ENCODE measurements at regions not wholly inside any gene's neighbourhood (a gene's known extent, or its start where the extent isn't known, plus 50 kb on each side); places are given as distances from the start of the nearest gene placed in this dataset.

GRCh38 chr17:27155866-27156265 lies 138.0 kb upstream of the WSB1 start:
- no peak for TF ChIP-seq EZH2phosphoT487 (IDR thresholded peaks at IDR 0.05; ENCODE audit: borderline replicate concordance, low read depth)
- TF ChIP-seq JUND (IDR thresholded peaks at IDR 0.05) = no peak
- no peak for TF ChIP-seq GATA2 (CRISPR knock-in tag; IDR thresholded peaks at IDR 0.05)
- TF ChIP-seq RFX5 (IDR thresholded peaks at IDR 0.05; ENCODE audit: low read length) = no peak
- no peak for TF ChIP-seq FOSL2 (IDR thresholded peaks at IDR 0.05; ENCODE audit: borderline replicate concordance, low read depth)
- no peak for TF ChIP-seq CHD2 (IDR thresholded peaks at IDR 0.05; ENCODE audit: low read length, partially characterized antibody)
- no peak for TF ChIP-seq USF2 (IDR thresholded peaks at IDR 0.05; ENCODE audit: borderline replicate concordance, low read depth, low read length)
- no peak for TF ChIP-seq POLR2AphosphoS5 (IDR thresholded peaks at IDR 0.05; ENCODE audit: low read depth, low read length)
- no peak for TF ChIP-seq GABPA (IDR thresholded peaks at IDR 0.05; ENCODE audit: low read depth)
- no peak for TF ChIP-seq NFIC (IDR thresholded peaks at IDR 0.05; ENCODE audit: borderline replicate concordance)
- no peak for TF ChIP-seq SIN3A (IDR thresholded peaks at IDR 0.05; ENCODE audit: borderline replicate concordance, low read depth, low read length)
- no peak for TF ChIP-seq RAD21 (IDR thresholded peaks at IDR 0.05; ENCODE audit: low read length)
- TF ChIP-seq IRF3 (IDR thresholded peaks at IDR 0.05; ENCODE audit: low read depth, low read length) = no peak
- TF ChIP-seq NRF1 (IDR thresholded peaks at IDR 0.05; ENCODE audit: low read depth, low read length) = no peak
- TF ChIP-seq TAF1 (IDR thresholded peaks at IDR 0.05; ENCODE audit: borderline replicate concordance, low read depth, low read length) = no peak
- TF ChIP-seq CTCF (IDR thresholded peaks at IDR 0.05) = no peak
- H2AFZ ChIP-seq (ENCODE audit: low read depth) = no peak overlapping the region
- H3K9me2 ChIP-seq = no peaks in the 10 kb centered on the region
- peaks cover 0 to 23% of the 10 kb centered on the region in 2 experiments for H3K36me3 ChIP-seq (replicated peaks in 1 of 2; ENCODE audit: control insufficient read depth in 1 of 2, insufficient read depth in 2 of 2, low read length in 1 of 2)
- H3K79me2 ChIP-seq (ENCODE audit: insufficient read depth) = peaks cover 14% of the 10 kb centered on the region; the same call in 1 of the 2 replicates
- no peak for DNase-seq
- no peak overlapping the region for H3K4me2 ChIP-seq
- no peak overlapping the region for H3K4me3 ChIP-seq (ENCODE audit: low read depth in 2 of 2, low read length in 1 of 2)
- no peaks in the 10 kb centered on the region; a peak in 1 of 4 replicates for H3K4me1 ChIP-seq (ENCODE audit: control insufficient read depth in 1 of 2, insufficient read depth in 2 of 2, low read depth in 1 of 2, low read length in 1 of 2)
- peaks cover 5% of the 10 kb centered on the region for H3F3A ChIP-seq (replicated peaks; ENCODE audit: insufficient read depth)
- no peaks in the 10 kb centered on the region for H3K9me3 ChIP-seq
- WGBS (ENCODE audit: low lambda C conversion rate) = 82% methylated on average over 13 of the region's 15 CpGs
- H4K20me1 ChIP-seq (ENCODE audit: insufficient read depth) = no peaks in the 10 kb centered on the region
- CTCF ChIA-PET = no interaction called here
- POLR2A ChIA-PET = no interaction called here
- no peaks in the 10 kb centered on the region for H3K27me3 ChIP-seq (ENCODE audit: insufficient read depth)
- H3K27ac ChIP-seq (ENCODE audit: low read depth in 2 of 2, low read length in 1 of 2) = no peak overlapping the region
- no peak overlapping the region for H3K9ac ChIP-seq

Data from SK-N-SH (cell line).